ENCODE measurements at regions not wholly inside any gene's neighbourhood (a gene's known extent, or its start where the extent isn't known, plus 50 kb on each side); places are given as distances from the start of the nearest gene placed in this dataset.
A peak's percentile ranks its signal among the peaks of the same experiment; 100 is the strongest.
"Not testable (repeated sequence)": the region's sequence is repeated elsewhere in the genome, so short reads cannot be mapped to it uniquely, and the experiment has no call there.

- no peak for DNase-seq
These were observed 264.9 kb downstream of the ZWINT start for GRCh38 chr10:56096226-56096517.

DNA sequence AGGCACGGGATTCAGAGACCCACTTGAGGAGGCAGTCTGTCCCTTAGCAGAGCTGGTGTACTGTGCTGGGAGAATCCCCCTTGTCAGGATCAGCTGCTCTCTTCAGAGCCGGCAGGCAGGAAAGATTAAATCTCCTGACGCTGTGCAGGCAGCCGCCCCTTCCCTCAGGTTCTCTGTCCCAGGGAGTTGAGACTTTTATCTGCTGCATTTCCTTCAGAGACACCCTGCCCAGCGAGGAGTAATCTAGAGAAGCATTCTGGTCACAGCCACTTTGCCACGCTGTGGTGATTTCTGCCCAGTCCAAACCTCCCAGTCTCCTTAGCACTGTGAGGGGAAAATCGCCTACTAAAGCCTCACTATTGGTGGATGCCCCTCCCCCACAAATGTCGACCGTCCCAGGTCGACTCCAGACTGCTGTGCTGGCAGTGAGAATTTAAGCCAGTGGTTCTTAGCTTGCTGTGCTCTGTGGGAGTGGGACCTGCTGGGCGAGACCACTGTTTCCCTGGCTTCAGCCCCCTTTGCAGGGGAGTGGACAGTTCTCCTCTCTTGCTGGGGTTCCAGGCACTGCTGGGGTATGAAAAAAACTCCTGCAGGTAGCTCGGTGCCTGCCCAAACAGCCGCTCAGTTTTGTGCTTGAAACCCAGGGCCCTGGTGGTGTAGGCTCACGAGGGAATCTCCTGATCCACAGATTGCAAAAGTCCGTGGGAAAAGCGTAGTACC is 265.4 kb downstream of the ZWINT start:
- no peak for DNase-seq

GRCh38 chr10:56093645-56094044 is 267.4 kb downstream of the ZWINT start:
- DNase-seq: not testable (repeated sequence)

GRCh38 chr10:56091872-56092271 is 269.2 kb downstream of the ZWINT start:
- DNase-seq: peak in 1 of 4 experiments; percentile 0

DNA sequence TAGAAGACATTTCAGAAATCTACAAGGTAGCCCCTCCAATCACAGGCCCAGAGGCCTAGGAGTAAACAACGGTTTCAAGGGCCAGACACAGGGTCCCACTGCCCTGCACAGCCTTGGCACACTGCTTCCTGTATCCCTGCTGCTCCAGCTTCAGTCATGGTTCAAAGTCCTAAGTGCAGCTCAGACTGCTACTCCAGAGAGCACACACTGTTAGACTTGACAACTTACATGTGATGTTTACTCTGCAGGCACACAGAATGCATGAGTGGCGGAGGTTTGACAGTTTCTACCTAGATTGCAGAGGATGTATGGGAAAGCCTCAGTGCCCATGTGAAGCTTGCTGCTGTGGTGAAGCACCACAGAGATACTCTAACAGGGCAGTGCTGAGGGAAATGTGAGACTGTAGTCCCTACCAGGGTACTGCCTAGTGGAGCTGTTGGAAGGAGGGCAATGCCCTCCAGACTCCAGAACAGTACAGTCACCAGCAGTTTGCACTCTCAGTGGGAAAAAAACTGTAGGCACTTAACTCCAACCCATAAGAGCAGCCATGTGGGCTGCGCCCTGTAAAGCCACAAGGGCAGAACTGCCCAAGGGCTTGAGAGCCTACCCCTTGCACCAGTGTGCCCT is 270.0 kb downstream of the ZWINT start:
- DNase-seq: no peak

- DNase-seq: no peak
These were observed 275.5 kb downstream of the ZWINT start for GRCh38 chr10:56085406-56086122.

- no peak for DNase-seq
These were observed 278.9 kb downstream of the ZWINT start for GRCh38 chr10:56082169-56082568.

GRCh38 chr10:56068473-56069263 is 292.4 kb downstream of the ZWINT start:
- DNase-seq: no peak

DNA sequence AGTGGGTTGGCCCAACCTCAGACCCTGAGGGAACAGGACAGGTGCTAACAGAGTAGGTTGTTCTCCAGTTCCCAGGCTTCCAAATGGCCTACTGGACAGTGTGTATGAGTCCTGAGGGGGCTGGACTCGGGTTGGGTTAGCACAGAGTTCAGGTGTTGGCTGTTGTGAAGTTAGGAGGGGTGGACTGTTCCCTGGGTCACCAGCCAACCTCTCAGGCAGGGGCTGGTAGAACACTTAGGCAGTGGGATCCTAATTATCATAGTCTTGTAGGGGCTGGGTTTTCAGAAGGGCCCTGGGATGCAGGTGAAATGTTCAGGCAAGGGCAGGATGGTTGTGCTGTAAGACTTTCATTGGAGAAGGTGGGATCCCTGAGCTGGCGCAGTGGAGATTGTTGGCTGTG is 293.0 kb downstream of the ZWINT start:
- DNase-seq: no peak

DNA sequence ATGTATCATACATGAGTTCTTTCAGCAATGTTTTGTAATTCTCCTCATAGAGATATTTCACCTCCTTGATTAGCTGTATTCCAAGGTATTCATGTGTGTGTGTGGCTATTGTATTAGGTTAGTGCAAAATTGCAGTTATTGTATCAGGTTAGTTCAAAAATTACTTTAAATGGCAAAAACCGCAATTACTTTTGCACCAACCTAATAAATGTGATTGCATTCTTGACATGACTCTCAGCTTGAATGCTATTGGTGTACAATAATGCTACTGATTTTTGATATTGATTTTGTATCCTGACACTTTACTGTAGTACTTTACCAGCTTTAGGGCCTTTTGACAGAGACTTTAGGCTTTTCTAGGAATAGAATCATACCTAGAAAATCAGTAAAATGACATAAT is 297.4 kb downstream of the ZWINT start:
- no peak for DNase-seq

DNA sequence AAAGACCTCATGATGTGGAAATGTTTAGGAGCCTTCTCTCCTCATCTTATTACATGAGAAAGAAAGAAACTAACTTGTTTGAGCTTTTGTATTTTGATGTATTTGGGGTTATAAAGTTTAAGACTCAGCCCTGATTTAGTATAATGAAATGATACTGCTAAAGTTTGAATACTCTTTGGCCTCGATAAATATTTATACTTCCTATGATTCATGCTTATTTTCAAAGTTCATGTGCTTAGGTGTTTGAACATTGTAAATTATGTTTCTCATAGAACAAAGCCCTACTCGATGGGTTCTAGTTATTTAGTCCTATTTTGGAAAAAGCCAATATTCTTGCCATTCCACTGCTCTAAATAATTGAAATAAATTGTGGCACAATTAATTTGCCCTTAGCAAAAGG is 303.2 kb downstream of the ZWINT start:
- no peak for DNase-seq

DNA sequence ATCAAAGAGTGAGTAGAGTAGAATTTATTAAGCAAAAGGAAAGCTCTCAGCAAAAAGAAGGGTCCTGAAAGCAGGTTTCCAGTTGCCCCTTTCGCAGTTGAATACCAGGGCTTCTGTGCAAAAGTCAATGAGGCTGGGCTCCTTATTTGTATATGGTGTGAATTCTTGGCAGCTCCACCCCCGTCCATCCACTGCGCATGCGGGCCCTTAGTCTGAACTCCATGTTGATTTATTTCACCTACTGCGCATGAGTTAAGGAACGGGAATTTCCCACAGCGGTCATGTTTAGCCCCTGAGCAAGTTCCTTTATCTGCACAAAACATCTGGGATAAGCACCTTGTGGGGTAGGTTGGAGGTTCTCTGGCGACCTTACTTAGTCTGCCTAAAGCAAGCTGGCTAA is 325.6 kb downstream of the ZWINT start:
- DNase-seq: no peak

DNA sequence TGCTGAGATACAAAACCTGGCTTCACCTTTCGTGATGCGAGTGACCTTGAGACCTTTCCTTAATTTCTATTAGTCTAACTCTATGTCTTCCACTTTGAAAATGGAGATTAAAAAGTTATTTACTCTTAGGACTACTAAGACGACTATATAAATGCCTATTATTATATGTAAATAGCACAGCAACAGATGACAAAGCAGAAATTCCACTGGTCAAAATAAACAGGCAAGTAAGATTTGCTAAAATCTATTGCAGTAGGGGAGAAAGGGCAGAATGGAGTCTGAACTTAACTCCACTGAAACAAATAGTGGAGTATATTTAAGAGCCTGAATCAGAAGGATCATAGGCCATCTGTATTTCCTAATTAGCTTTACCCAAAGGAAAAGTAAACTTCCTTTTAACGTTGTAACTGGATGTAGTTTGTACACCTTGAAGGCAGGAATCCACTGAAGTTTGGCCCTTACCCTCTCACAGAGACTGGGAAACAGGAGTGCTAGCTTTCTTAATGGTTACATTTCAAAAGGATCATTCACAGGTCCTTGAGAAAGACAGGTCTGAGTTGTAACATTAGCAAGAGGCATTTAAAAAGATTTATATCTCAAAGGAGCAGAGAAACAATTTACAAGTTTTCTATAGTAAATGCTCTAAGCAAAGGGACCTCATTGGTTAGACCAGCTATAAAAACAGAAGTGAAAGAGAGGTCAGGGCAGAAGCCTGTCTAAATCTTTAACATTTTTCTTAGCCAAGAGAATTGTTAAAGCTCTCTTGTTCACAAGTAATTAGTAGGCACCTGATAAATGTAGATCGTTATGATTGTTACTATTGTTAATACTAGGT is 332.5 kb downstream of the ZWINT start:
- DNase-seq: no peak

DNA sequence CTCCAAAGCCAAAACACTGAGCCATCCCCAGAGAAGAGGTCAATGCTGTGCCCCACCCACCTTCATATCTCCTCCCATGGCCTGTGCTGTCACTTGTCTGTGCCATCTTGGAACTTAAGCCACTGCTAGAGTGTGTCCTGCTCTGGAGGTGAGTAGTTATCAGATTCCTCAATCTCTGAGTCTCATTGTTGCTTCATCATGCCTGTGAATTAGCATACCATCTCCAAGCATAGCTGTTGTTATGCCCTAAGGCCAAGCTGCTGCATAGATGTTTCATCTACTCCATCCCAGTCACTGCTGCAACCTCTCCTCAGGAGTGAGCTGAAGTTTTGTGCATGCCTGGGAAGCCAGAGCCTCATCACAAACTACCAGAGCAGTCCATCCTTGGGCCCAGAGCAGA is 349.0 kb downstream of the ZWINT start:
- DNase-seq: no peak

GRCh38 chr10:56003555-56003954 is 357.5 kb downstream of the ZWINT start:
- no peak for DNase-seq

GRCh38 chr10:55989188-55989587 is 371.9 kb downstream of the ZWINT start:
- no peak for DNase-seq

- no peak for DNase-seq
These were observed 381.9 kb downstream of the ZWINT start for GRCh38 chr10:55979203-55979602.

DNA sequence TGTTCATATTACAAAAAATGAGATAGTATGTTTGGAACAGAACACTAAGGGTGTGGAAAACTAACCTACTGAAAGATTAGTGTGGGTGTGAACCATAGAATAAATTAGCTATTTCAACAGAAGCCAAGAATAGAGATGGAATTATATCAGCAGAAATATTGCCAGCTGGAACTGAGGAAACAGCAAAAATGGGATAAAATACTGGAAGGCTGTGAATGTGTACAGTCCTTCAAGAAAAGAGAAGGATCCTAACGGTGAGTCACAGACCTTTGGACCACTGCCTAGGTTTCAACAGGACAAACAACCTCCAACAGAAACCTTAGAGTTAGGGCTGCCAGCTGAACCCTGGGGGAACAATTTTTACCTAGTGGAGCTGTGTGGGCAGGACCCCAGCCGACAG is 395.0 kb downstream of the ZWINT start:
- no peak for DNase-seq

DNA sequence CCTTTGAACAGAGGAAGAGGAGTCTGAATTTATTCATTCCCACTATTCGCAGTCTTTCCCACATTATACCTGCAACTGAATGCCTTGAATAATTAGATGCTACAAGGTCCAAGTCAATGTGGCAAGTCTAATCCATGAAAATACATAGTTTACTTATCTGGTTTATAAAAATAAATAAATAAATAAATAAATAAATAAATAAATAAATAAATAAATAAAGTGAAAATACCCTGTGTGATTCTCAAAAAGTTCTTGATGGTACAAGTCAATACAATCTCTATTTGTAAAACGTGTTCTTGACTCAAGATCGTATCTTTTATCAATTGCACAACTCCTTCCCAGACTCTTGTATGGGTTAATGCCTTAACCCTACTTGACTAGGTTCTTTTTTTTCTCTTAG is 417.7 kb downstream of the ZWINT start:
- DNase-seq: no peak

DNA sequence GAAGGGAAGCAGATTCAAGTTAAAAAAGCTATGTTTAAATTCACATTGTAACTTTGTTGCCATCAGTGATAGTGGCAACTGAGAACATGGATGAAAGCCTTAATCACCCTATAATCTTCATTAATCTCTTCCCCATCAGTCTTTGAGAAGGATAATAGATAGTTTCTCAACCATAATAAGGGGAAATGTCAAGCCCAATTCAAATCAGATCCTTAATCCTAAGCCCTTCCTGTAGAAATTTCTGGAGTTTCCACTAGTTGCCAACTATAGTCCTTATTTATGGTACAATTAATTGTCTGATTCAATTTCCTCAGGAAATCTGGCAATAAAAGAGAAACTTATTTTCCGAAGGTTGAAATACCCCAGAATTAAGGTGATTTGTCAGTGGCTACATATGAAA is 431.8 kb downstream of the ZWINT start:
- DNase-seq: no peak

GRCh38 chr10:55899472-55900147 is 461.4 kb downstream of the ZWINT start:
- not testable (repeated sequence) for DNase-seq

GRCh38 chr10:55897490-55897921 is 463.6 kb downstream of the ZWINT start:
- DNase-seq: no peak

Measured in suppressor macrophage (primary cell).